COLO829 (cell line): ENCODE measurements at regions not wholly inside any gene's neighbourhood (a gene's known extent, or its start where the extent isn't known, plus 50 kb on each side); places are given as distances from the start of the nearest gene placed in this dataset.
"Not testable (repeated sequence)": the region's sequence is repeated elsewhere in the genome, so short reads cannot be mapped to it uniquely, and the experiment has no call there.

Source experiments
- DNase-seq: peaks from one replicate; pipeline ENCODE4 v3.0.0; 2012; ENCODE audit warnings: low spot score

GRCh38 chr22:10526079-10526478, 5001.9 kb upstream of the OR11H1 start:
- not testable (repeated sequence) for DNase-seq

- not testable (repeated sequence) for DNase-seq
Observed at GRCh38 chr22:10531141-10531540, 4996.9 kb upstream of the OR11H1 start.

- not testable (repeated sequence) for DNase-seq
Observed at GRCh38 chr22:10572531-10572930, 4955.5 kb upstream of the OR11H1 start.

GRCh38 chr22:10601071-10601470, 4926.9 kb upstream of the OR11H1 start:
- DNase-seq = not testable (repeated sequence)

- DNase-seq = not testable (repeated sequence)
Observed at GRCh38 chr22:10631961-10632360, 4896.0 kb upstream of the OR11H1 start.

- DNase-seq = not testable (repeated sequence)
Observed at GRCh38 chr22:10635341-10635740, 4892.7 kb upstream of the OR11H1 start.

GRCh38 chr22:10662818-10663217, 4865.2 kb upstream of the OR11H1 start:
- not testable (repeated sequence) for DNase-seq

- not testable (repeated sequence) for DNase-seq
Observed at GRCh38 chr22:10673065-10673464, 4854.9 kb upstream of the OR11H1 start.

- DNase-seq = not testable (repeated sequence)
Observed at GRCh38 chr22:10678720-10679119, 4849.3 kb upstream of the OR11H1 start.

- DNase-seq = not testable (repeated sequence)
Observed at GRCh38 chr22:10685436-10685835, 4842.6 kb upstream of the OR11H1 start.

GRCh38 chr22:10687256-10687655, 4840.7 kb upstream of the OR11H1 start:
- not testable (repeated sequence) for DNase-seq

- not testable (repeated sequence) for DNase-seq
Observed at GRCh38 chr22:10698836-10699235, 4829.2 kb upstream of the OR11H1 start.

- DNase-seq = not testable (repeated sequence)
Observed at GRCh38 chr22:10699301-10700097, 4828.5 kb upstream of the OR11H1 start.

- DNase-seq = not testable (repeated sequence)
Observed at GRCh38 chr22:10708175-10708574, 4819.8 kb upstream of the OR11H1 start.

- DNase-seq = not testable (repeated sequence)
Observed at GRCh38 chr22:10710923-10711322, 4817.1 kb upstream of the OR11H1 start.

GRCh38 chr22:10722804-10723203, 4805.2 kb upstream of the OR11H1 start:
- DNase-seq = not testable (repeated sequence)

- DNase-seq = not testable (repeated sequence)
Observed at GRCh38 chr22:10723966-10724365, 4804.0 kb upstream of the OR11H1 start.

- DNase-seq = no peak
Observed at GRCh38 chr22:10727393-10727792, 4800.6 kb upstream of the OR11H1 start.

GRCh38 chr22:10729979-10730378, 4798.0 kb upstream of the OR11H1 start:
- DNase-seq = not testable (repeated sequence)

GRCh38 chr22:10730706-10731105, 4797.3 kb upstream of the OR11H1 start:
- DNase-seq = not testable (repeated sequence)

GRCh38 chr22:10731246-10731974, 4796.6 kb upstream of the OR11H1 start:
- not testable (repeated sequence) for DNase-seq

GRCh38 chr22:10735075-10735474, 4792.9 kb upstream of the OR11H1 start:
- DNase-seq = not testable (repeated sequence)

GRCh38 chr22:10736879-10737278, 4791.1 kb upstream of the OR11H1 start:
- DNase-seq = not testable (repeated sequence)
